ENCODE measurements at regions not wholly inside any gene's neighbourhood (a gene's known extent, or its start where the extent isn't known, plus 50 kb on each side); places are given as distances from the start of the nearest gene placed in this dataset.

- H3K27me3 ChIP-seq (ENCODE audit: control insufficient read depth, insufficient read depth, low read length), result no peaks in the 10 kb centered on the region
- no peak overlapping the region for H2BK120ac ChIP-seq (ENCODE audit: low read depth, low read length)
- dilution Hi-C loops (cut with HindIII; ENCODE audit: low sequenced_read_pairs, unreplicated experiment) (no loop called here), intact Hi-C loops (cut with micrococcal nuclease) (no loop called here), in situ Hi-C loops (cut with MboI; ENCODE audit: low sequenced_read_pairs) (no loop called here)
- no peak overlapping the region for H2AK5ac ChIP-seq (ENCODE audit: low read depth, low read length)
- H3K18ac ChIP-seq (ENCODE audit: low read depth, low read length), result no peak overlapping the region
- H3K56ac ChIP-seq (ENCODE audit: extremely low read depth, insufficient read depth, low read length), result no peak overlapping the region
- ChIA-PET CTCF (interaction anchor here (0.7 kb wide), 1 partner anchor 11 kb away, joined by 3 read pairs; no protein-coding TSS in a partner anchor), POLR2A (ENCODE audit: unreplicated experiment) (no interaction called here)
- H3K79me1 ChIP-seq (ENCODE audit: low read depth in 1 of 2, low read length in 2 of 2), result no peaks in the 10 kb centered on the region
- H3K9me1 ChIP-seq (ENCODE audit: insufficient read depth, low read length), result no peaks in the 10 kb centered on the region
- H2BK15ac ChIP-seq (ENCODE audit: low read depth, low read length), result no peak overlapping the region
- no peaks in the 10 kb centered on the region for H3K9me3 ChIP-seq (ENCODE audit: control insufficient read depth, insufficient read depth, low read length)
- DNase-seq (no peak), ATAC-seq (ENCODE audit: low read depth) (no peak)
- no peak overlapping the region for H3K4ac ChIP-seq (ENCODE audit: low read depth, low read length)
- H2AFZ ChIP-seq (replicated peaks; ENCODE audit: low read length, poor library complexity), result no peak overlapping the region
- H3K27ac ChIP-seq (ENCODE audit: insufficient read depth, low read length), result no peak overlapping the region
- H3K4me1 ChIP-seq (ENCODE audit: control insufficient read depth, insufficient read depth, low read length), result no peaks in the 10 kb centered on the region
- no peak overlapping the region for H3K4me2 ChIP-seq (ENCODE audit: low read depth, low read length)
- no TSS peak for BruUV-seq (replicated peaks)
- WGBS, 2 experiments (ENCODE audit: extremely low coverage in 2 of 2, insufficient read length in 1 of 2), result no CpG with 5 or more reads among the region's 3 CpGs
- no peak overlapping the region for H2AK9ac ChIP-seq (replicated peaks; ENCODE audit: low read depth, low read length, poor library complexity)
- no peak overlapping the region for H4K8ac ChIP-seq (ENCODE audit: low read depth in 2 of 2, low read length in 2 of 2)
- H2BK20ac ChIP-seq (ENCODE audit: low read depth, low read length), result no peak overlapping the region
- H4K20me1 ChIP-seq (ENCODE audit: insufficient read depth, low read length), result no peaks in the 10 kb centered on the region
- no peak overlapping the region for H2BK5ac ChIP-seq (ENCODE audit: low read depth, low read length, poor library complexity, severe bottlenecking)
- H3K4me3 ChIP-seq (ENCODE audit: insufficient read depth, low read depth, low read length), result no peak overlapping the region
- H4K91ac ChIP-seq (ENCODE audit: insufficient read depth, low read depth, low read length), result no peak overlapping the region
- no peak for TF ChIP-seq MAZ (IDR thresholded peaks at IDR 0.05; ENCODE audit: borderline replicate concordance, low read depth, low read length)
- no peak overlapping the region for H3K14ac ChIP-seq (replicated peaks; ENCODE audit: low read depth, low read length)
- H3K9ac ChIP-seq (ENCODE audit: low read depth, low read length), result no peak overlapping the region
- H3K23ac ChIP-seq (ENCODE audit: low read depth, low read length), result no peak overlapping the region
- H4K5ac ChIP-seq (ENCODE audit: low read depth, low read length), result no peak overlapping the region
- no peaks in the 10 kb centered on the region for H3K36me3 ChIP-seq (ENCODE audit: control insufficient read depth, insufficient read depth, low read length)
These were observed 559.2 kb downstream of the TUSC1 start for GRCh38 chr9:25119041-25119440.

Data from IMR-90 (cell line).